ENCODE measurements at regions not wholly inside any gene's neighbourhood (a gene's known extent, or its start where the extent isn't known, plus 50 kb on each side); places are given as distances from the start of the nearest gene placed in this dataset.
"Not testable (repeated sequence)": the region's sequence is repeated elsewhere in the genome, so short reads cannot be mapped to it uniquely, and the experiment has no call there.

DNA sequence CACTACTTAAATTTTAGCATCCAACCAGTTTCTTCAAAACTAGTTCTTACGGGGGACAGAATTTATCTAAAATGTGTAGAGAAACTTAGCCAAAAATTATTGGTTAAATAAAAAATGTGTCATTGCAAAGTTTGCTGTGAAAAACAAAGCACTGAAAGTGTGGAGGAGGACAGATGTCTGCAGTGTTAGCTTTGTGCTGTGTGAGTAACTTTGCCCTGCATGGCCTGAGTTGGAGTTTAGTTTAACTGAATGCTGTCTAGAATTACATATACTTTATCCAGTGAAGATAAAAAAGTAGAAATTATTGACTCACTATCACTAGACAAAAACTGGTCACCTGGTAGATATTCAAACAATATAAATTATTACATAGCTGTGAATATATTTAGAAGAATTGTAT lies 1225.2 kb upstream of the CELF4 start:
- no peak for DNase-seq (ENCODE audit: low spot score)

DNA sequence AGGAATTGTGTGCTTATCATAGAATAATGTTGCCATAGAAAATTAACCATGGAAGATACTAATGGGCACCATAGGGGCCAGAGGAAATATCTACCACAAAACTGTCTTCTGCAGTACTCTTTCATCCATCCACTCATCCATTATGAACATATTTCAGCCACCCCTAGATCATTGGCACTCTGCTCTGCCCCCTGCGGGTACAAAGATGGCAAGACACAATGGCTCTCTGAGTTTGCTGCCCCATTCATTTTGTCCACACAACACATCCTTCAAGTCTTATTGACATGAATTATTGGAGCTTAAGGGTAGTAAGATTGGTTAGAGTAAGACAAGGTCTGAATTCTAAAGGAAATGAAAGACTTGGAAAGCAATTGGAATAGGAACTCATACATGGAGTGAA lies 1224.7 kb upstream of the CELF4 start:
- no peak for DNase-seq (ENCODE audit: low spot score)

DNA sequence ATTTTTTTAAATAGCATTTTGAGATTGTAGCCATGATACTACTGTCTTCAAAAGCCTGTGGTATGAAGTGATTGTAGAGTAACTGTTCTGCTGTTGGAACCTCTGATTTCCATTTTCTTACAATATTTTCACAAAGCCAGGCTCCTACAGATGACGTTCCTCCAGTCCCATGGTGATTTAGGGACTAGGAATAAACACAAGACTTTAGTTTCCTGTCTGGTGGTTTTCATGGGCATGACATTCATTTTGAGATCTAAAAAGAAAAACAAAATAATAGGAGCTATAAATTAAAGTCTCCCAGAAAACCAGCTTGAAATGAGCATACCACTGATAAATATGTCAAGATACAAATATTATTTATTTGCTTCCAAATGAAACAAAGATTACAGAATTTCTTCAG lies 1223.5 kb upstream of the CELF4 start:
- DNase-seq (ENCODE audit: low spot score) = no peak

DNA sequence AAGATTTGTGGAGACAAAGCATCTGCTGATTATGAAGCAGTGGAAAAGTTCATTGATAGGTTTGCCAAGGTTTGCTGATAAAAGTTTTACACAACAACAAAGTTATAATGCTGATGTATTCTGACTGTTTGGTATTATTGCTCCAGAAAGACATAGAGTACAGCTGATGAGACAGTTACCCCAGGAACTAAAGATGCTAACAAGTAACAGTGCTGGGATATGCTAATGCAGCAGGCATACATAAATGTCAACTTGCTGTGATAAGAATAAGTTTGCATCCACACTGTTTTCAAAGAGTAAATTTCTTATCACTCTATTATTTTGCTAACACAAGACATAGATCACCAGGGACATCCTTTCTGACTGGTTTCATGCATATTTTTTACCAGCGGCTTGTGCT lies 1221.3 kb upstream of the CELF4 start:
- no peak for DNase-seq (ENCODE audit: low spot score)

DNA sequence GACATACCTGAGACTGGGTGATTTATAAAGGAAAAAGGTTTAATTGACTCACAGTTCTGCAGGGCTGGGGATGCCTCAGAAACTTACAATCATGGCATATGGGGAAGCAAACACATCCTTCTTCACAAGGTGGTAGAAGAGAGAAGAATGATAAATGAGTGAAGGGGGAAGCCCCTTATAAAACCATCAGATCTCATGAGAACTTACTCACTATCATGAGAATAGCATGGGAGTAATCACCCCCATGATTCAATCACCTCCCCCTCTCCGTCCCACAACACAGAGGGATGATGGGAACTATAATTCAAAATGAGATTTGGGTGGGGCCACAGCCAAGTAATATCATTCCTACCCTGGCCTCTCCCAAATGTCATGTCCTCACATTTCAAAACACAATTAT lies 1206.0 kb upstream of the CELF4 start:
- DNase-seq (ENCODE audit: low spot score) = not testable (repeated sequence)

DNA sequence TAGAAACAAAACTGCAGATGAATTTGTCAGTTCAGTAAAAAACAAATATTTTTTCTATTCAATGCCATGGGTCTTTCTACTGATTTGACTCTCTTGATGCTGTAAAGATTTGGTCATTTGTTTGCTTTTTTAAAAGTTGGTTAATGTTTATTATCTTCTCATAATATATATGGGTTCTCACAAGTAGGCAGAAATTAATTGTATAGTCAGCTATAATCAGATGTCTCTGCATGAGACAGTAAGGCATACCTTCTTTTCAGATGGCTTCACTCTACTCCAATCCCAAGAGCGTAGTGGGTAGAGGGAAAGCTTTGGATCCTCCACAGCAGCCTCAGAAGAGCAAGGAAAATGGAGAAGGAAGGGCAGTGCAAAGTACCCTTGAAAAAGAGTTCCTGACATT lies 1202.9 kb upstream of the CELF4 start:
- no peak for DNase-seq (ENCODE audit: low spot score)

DNA sequence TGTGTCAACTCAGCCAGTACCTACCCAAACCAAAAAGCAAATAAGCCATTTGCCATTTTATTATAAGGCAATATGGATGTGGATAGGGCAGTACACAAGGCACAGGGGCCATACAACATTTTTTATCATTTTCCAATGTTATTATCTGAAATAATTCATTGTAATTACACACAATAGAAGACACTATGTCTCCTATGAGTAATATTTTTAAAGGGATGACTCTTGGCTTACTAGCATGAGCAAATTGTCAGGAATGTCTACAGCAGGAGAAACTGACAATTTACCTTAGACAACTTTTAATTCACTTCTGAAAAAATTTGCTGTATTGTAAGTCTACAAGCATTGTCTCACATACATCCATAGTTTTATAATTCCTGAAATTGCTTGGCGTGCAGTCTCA lies 1193.9 kb upstream of the CELF4 start:
- DNase-seq (ENCODE audit: low spot score) = no peak

DNA sequence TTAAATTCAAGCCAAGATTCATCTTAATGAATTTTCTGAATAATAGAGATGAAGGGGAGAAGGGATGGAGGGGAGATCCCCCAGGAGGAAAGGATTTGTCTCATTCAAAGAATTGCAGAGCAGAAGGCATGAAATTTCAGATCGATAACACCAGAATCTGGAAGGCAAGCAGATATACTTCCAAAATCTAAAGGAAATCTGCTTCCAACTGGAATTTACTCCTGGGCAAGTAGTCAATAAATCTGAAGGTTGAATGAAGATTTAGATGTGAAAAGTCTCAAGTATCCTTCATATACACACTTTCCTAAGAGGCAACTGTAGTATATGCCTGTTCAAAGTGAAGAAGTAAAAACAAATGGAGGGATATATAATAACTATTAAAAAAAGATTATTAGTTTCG lies 1190.8 kb upstream of the CELF4 start:
- DNase-seq (ENCODE audit: low spot score) = no peak

DNA sequence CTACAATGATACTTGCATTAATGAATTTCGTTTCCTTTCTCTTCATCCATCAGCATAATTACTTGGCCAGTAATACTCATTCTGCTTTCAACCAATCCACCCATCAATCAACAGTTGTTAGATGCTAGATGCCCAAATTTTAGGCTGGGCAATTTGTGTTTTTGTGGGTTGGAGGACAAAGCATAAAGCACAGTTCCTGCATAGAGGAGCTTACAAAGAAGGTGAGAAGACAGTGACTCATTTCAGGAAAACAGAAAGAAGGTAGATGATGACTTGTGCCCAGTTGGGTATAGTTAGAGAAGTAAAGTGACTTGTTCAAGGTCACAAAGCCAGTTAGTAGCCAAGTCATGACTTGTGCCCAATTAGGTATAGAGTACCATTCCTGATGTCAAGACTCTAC lies 1186.8 kb upstream of the CELF4 start:
- no peak for DNase-seq (ENCODE audit: low spot score)

DNA sequence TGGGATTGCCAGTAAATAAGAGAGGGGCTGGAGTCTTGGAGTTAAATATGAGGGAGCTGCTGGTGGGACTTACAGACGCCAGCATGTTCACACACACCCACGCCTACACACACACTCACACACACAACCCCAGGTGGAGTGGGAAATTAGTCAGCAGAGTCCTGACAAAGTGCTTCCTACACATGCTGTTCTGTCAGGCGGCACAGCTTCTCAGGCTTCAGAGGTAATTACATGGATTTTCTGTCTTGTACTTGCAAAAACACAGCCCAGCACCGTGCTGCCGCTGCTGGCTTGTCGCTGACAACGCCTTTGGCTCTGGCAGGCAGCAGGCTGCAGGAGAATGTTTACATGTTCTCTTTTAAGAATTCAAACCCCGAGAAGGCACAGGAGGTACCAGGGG lies 1186.3 kb upstream of the CELF4 start:
- DNase-seq (ENCODE audit: low spot score) = no peak

DNA sequence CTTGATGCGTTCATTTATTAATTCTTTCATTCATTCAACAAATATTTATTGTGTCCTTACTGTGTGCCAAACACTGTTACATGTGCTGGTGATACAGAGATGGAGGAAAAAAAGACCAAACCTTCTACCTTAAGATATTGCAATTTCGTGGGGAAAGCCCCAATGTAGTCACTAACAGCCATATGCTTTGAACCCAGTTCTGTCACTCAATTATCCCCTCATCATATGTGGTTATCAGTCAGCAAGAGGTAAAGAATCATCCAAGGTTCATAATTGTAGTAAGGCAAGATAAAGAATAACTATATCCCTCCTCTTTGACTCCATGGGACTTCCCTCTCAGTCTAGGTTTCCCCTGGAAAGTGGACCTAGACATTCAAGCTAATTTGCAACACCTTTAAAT lies 1185.6 kb upstream of the CELF4 start:
- DNase-seq (ENCODE audit: low spot score) = no peak

DNA sequence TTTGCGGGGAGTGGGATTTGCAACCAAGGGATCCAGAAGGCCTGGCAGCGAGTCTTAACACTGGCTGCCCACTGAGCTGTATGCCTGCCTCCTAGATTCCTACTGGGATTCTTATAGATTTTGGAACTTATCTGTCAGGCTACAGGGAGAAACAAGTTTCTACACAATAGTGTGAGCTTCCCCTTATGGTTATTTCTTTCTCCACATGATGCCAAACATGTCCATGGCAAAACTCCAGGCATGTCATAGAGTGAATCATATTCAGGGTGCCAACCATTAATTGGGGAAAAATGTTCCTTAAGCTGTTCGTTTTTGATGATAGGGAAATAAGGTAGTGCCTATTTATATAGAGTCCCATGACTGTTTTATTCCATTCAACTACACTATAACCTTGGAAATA lies 1185.2 kb upstream of the CELF4 start:
- no peak for DNase-seq (ENCODE audit: low spot score)

DNA sequence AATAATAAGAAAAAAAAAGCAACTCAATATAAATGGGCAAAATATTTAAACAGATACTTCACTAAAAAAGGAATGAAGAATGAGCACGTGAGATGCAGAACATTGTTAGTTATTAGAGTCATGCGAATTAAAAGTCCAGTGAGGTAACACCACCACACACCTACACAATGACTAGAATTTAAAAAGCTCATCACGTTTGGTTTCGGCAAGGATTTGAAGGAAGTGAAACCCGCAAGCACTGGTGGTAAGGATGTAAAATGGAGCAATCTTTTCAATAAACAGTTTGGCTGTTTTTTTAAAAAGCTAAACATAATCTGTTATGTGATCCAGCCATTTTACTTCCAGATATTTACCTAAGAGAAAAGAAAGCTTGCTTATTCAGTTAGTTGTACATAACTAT lies 1181.6 kb upstream of the CELF4 start:
- no peak for DNase-seq (ENCODE audit: low spot score)

DNA sequence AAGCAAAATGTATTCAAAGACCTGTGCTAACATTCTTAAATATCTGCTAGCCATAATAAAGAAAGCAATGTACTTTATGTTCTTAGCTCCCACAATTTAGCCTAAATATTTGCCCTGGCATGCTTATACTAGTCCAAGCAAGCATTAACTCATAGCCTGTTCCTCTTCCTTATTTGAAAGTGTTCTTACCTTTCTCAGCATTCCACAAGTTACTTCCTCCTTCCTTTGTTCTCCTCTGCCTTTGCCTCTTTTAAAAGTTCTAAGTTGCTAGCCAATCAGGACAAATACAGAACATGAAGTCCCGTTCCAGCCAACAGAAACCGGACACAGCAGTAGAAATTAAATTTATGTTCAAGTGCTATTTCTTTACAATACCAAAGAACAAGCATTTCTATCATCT lies 1154.6 kb upstream of the CELF4 start:
- not testable (repeated sequence) for DNase-seq (ENCODE audit: low spot score)

DNA sequence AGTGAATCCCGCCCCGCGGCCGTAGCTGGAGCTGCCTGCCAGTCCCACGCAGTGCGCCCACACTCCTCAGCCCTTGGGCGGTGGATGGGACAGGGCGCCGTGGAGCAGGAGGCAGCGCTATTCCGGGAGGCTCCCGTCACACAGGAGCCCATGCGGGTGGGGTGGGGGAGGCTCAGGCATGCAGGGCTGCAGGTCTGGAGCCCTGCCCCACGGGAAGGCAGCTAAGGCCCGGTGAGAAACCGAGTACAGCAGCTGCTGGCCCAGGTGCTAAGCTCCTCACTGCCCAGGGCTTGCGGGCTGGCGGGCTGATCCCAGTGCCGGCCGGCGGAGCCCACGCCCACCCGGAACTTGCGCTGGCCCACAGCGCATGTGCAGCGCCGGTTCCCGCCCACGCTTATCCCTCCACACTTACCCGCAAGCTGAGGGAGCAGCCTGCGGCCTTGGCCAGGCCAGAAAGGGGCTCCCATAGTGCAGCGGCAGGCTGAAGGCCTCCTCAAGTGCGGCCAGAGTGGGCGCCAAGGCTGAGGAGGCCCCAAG lies 1152.8 kb upstream of the CELF4 start:
- DNase-seq (ENCODE audit: low spot score) = no peak

DNA sequence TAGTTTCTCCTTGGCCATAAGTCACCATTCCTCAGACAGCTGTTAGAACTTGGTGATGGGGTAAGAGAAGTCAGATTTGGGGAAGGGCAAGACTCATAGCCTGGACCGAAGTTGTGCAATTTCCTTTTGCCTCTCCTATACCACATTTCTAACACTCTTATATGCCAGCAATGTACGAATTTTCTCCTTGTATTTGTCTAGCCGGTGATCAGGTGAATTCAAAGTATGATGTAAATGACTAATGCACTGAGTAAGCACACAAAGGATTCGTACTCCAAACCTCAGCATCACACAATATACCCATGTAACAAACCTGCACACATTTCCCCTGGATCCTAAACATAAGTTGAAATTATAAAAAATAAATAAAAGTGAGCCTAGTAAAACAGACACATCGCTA lies 1143.5 kb upstream of the CELF4 start:
- DNase-seq (ENCODE audit: low spot score) = no peak

DNA sequence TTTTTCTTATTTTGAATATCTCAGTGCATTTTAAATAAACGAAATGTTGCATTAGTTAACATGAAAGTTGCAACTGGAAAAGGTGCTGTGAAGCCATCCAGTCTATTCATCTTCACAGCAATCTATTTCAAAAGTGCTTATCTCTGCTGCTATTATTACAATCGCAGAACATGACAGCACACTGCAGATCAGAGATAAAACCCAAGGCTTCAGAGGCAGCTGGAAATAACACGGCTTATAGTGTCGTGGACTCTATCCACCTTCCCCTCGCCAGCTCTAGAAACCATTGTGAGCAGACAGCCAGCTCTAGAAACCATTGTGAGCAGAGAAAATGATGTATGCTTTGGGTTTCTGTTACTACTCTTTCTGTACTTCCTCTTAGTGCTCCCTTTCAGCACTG lies 1140.8 kb upstream of the CELF4 start:
- no peak for DNase-seq (ENCODE audit: low spot score)

DNA sequence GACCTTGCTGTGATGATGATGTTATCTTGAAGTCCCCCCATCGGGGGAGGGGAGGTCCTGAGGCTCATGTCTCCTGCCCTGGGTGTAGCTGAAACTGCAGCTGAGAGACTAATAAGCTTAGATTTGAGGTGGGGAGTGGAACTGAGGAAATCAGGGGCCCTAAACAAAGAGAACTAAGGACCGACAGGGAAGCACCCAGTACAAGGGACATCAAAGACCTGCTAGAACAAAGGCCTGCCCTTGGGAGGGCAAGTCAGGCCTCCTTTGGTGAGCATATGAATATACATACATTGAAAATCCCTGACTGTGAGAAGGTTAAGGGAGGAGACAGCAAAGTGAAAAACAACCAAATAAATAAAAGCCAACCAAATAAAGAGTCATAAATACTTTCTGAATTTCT lies 1132.5 kb upstream of the CELF4 start:
- no peak for DNase-seq (ENCODE audit: low spot score)

DNA sequence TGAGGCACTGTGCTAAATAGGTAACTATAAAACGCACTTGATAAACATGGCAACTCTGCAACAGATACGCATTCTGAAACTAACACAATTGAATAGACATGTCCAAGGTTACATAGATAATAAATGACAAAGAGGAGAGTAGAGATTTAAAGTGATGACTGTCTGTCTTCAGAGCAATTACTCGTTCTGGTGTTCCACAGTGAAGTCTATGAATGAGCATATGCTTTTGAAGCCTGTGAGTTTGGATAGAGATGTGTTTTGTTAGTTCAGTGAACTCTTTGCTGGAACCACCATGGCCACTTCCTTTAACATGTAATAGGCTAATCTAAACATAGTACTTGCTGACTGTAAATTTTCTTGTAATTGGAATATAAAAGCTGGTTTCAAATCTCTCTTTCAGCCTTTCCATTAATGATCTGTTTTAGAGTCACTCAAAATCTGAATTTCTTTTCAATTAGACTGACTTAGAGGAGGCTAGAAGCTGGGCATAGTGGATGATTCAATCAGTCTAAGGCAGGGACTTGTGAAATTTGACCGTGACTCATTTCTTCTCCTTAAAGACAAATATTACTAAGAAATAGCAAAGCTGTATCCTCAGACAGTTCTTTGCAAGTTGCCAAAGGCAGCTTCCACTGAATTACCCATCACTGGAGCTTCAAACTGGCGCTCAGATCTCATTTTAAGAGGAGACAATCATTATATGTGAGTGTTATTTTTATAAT lies 1130.1 kb upstream of the CELF4 start:
- DNase-seq (ENCODE audit: low spot score) = no peak

DNA sequence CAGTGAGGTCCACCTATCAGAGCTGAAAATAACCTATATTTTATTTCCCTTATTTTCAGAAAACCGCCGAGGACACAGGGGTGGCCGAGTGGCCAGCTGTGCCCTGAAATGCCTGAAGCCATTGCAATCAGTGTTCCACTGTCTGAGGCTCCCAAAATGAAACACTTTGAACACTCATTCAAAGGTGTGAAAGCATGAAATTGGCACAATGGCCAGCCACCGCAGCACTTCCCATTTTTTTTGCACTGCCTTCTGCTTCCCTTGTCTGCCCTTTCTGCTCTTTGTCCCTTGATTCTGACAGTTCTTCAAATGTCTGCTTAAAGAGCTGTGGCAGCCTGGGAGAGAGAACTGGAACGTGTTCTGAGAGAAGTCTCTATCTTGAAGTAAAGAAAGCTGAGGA lies 1127.5 kb upstream of the CELF4 start:
- no peak for DNase-seq (ENCODE audit: low spot score)

DNA sequence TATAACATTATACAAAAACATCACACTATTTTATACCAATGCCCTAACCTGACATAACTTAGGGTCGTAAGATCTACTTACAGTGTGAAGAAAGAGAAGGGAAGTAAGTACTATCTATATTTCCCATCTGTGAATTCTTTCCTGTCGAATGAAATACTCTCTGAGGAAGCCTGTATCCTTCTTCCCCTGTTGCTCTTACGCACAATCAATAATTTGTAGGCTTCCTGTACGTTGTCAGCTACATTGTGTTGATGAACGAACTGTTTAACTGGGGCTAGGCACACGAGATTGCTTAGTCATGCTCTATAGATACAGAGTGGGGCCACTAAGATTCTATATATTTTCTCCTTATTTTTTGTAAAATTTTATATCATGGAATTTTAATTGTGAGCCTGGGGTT lies 1125.0 kb upstream of the CELF4 start:
- no peak for DNase-seq (ENCODE audit: low spot score)

DNA sequence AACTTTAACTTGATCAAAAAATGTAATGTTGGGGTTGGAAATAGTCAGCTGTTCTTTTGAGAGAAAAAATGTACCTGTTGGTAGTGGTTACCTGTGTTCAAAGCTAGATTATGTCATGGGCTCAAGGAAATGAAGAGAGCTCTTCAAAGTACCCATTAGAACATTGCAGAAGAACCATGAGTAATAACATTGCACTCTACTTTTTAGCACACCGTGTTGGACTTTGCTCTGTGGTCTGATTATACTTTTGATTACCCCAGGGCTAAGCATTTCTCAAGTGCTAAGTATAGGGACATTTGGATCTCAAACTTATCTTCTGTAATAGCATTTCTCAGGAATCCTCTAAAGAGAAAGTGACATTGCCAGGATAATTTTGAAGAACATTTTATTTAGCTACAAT lies 1122.8 kb upstream of the CELF4 start:
- no peak for DNase-seq (ENCODE audit: low spot score)

DNA sequence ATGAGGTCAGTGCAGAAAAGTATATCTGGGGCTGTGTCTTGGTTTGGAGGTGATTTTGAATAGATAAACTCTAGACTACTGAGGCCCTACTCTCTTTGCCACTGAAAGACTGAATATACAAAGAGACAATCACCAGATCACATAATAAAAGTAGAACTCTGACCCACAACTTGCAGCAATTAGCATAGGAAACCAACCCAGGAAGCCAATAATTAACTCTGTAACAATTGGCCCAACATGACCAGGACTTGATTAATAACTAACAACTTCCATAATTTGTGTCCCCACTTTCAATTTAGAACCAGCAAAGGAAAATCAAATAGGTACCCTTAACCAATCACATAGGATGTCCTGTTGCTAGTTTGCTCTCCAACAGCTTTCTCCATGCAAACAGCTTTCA lies 1104.9 kb upstream of the CELF4 start:
- no peak for DNase-seq (ENCODE audit: low spot score)

DNA sequence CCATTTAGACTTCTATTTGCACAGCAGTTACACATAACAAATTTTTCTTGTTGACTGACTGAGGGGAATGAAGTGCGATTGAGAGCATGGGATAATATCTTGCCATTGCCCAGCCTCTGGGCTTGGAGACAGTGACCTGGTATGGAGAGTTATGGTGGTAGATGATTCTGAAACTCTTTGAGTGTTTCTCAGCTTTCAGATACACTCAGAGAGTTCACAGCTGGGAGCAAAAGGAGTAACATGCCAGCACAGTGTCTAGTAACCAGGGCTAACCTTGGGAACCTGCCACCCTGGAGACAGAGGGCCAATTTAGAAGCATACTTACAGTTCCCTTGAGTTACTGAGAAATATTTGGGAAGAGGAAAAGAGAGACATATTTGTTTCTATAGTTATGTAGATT lies 1099.3 kb upstream of the CELF4 start:
- no peak for DNase-seq (ENCODE audit: low spot score)

DNA sequence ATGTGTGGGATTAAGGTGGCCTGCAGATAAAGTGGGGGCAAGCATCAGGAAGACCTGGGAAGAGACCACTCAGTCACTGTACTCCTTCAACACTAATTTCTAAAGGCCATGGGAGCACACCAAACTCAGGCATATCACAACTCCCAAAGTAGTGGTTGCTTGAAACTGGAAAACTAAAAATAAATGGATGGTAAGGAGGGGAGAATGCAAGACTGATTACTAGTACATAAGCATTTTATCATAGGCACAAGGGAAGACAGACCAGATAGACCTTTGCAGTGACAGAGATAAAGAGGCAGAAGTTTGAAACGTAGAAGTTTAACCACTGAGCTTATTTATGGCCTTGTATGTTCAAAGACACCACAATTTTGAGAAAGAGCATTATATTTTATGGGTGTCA lies 1098.1 kb upstream of the CELF4 start:
- DNase-seq (ENCODE audit: low spot score) = no peak

All from CD4-positive, alpha-beta T cell treated with Interleukin-6 at 100 ng/mL for 8 hours (primary cell).